Stimulated activated CD8-positive, alpha-beta memory T cell treated with anti-CD3 and anti-CD28 coated beads, Interleukin-2, amount 100 ng/mL, for 1 hour (primary cell): ENCODE measurements at regions not wholly inside any gene's neighbourhood (a gene's known extent, or its start where the extent isn't known, plus 50 kb on each side); places are given as distances from the start of the nearest gene placed in this dataset.

ENCODE experiments used
- DNase-seq, 2 donors: peaks; one replicate each; pipeline ENCODE4 v3.0.0-alpha.2; 2020; ENCODE audit warnings: low read depth in 2 of 2

DNA sequence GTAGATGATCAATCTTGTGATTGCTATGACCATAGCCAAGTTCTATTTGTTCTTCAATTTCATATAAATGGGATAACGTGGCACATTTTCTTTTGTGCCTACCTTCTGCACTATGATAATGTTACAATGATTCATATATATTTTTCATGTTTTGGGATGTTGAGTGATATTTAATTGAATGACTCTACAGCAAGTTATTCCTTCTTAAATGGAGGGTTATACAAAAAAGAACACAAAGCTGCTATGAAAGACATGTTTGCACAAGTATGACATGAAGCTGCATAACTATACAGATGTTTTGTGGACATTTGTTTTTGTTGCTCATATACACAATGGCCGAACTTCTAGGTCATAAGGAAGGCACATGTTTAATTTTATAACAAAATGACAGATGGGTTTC is 356.2 kb downstream of the CBLN2 start:
- DNase-seq = no peak

DNA sequence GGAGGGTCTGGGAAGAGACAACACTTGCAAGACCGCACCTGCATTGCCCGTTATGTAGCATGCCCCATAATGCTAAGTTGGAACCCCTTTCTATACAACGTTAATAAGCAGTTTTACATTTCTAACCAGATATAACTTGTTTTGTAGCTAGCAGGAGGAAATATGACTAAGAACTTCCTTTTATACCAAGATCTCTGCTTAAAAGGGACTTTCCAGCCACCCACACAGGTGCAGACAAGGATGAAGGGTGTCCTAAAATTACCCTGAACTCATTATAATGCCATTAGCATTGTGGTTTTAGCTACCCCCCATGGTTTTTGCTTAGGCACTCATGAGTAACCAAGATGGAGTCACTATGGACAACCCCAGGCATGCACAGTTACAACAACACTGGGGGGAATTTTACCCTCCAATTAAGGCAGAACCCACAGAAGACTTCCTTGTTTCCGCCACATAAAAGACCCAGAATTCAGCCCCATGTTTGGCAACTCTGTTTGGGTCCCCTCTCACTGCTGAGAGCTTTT is 362.8 kb downstream of the CBLN2 start:
- no peak for DNase-seq

- no peak for DNase-seq
These were observed 363.5 kb downstream of the CBLN2 start for GRCh38 chr18:72180689-72181088.

- no peak for DNase-seq
These were observed 369.0 kb downstream of the CBLN2 start for GRCh38 chr18:72174972-72175649.

DNA sequence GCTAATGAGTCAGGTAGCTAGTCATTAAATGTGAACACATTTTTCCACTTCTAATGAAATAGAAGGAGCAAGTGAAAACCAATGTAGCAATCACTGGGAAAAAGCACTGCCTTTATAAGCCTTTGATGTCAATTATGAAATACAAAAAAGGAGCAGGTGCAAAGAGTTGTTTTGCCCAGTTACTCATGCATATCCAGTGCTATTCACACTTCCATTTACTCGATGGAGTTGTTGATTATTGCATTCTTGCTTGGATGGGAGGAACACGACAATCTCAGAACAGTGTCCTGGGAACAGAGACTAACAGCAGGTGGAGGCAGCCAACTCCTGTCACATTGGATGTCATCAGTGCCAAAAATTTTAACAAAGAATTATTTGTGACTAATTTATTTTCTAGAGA is 372.5 kb downstream of the CBLN2 start:
- DNase-seq = no peak

DNA sequence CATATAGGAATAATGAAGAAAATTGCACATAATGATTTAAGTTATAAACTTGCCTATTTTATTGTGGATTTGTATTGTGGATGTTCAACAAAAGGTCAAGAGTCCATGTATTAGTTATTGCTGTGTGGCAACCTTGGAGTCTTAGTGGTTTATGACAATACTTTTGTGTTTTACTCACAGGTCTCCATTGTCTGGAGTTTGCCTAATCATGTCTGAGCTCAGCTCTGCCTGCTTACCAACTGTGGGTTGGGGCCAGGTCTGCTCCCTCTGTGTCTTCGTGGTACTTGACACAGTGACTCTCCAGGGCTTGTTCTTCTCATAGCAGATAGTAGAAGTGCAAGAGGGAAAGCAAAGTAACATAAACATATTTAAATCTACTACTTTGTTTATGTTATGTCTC is 382.5 kb downstream of the CBLN2 start:
- no peak for DNase-seq

- DNase-seq = no peak
These were observed 383.4 kb downstream of the CBLN2 start for GRCh38 chr18:72160510-72161445.

- no peak for DNase-seq
These were observed 388.8 kb downstream of the CBLN2 start for GRCh38 chr18:72155327-72155726.

DNA sequence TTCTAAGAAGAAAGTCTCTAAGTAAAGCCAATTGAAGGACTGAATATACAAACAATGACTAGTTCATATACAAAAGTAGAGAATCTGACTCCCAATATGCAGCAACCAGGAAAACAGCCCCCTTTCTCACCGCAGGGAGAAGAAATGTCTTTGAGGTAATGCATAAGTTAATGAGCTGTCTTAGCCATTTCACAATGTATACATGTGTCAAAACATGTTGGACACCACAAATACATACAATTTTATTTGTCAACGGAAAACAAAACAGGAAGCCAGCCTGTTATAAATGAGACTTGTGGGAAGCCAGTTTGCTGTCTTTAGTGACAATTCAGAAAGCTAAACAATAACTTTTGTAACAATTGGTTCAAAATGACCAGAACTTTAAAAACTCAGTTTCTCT is 389.2 kb downstream of the CBLN2 start:
- DNase-seq = no peak

DNA sequence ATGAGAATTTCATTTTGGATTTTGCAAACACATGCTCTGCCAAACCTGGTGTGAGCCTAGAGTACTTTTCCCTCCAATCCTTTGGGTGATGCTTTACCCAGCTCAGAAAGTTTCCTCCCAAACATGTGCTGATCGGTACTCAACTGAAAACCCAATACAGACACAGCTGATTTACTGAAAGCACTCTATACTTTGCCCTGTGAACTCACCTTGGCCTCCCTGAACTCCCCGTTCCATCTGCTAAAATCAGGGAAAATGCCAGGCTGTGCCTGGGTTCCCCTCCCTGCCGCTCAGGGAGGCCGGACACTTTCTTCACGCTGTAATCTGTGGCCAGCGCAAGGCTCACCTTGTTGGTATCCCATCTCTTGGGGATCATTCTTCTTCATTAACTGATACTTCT is 391.2 kb downstream of the CBLN2 start:
- DNase-seq = no peak

DNA sequence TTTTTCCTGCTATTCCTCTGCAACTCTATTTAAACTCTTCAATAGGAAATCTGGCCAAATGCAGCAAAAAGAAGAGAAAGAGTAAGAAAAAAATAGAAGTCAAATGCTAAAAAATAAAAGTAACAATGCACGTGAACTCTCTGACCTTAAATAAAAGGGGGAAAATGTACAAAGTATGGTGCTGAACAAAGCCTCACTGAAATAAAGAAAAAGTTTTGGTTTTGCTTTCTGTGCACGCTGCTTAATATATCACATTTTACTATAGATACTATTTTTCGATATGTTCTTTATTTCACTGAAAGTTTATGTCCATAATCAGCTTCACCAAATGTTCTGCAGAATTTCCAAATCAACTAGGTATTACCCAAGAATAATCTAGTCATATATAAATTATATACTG is 396.3 kb downstream of the CBLN2 start:
- no peak for DNase-seq

DNA sequence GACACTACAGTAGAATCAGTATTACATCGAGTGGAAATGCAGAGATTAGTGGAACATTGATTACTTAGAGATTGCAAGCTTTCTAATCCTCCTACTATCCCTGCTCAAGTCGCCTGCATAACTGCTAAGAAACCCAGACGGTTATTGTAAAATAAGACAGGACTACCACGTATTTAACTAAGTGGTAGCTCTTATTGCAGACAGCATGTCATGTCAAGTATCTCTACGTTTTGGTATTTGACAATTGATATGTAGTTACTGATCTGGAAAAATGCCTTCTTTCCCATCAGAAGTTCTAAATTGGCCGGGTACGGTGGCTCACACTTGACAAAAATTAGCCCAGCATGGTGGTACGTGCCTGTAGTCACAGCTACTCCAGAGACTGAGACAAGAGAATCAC is 404.1 kb downstream of the CBLN2 start:
- no peak for DNase-seq

GRCh38 chr18:72128649-72129048 is 415.5 kb downstream of the CBLN2 start:
- DNase-seq = no peak

DNA sequence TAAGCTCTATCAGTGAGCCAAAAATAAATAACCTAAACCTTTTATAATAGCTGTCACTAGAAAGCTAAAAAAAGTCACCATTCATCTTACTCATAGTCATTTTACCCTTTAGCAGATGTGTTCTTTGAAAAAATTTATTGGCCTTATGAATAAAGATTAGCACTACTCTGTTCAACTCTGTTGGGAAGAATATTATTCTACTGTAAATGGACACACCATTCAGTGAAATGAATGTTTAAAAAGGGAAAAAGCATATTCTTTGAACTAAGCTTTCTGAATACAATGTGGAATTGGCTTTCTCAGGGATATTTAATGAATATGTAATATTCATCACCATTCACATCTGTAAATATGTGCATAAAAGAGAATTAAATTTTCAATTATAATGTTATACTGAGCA is 422.0 kb downstream of the CBLN2 start:
- no peak for DNase-seq

GRCh38 chr18:72119082-72119481 is 425.1 kb downstream of the CBLN2 start:
- no peak for DNase-seq

- DNase-seq = no peak
These were observed 429.1 kb downstream of the CBLN2 start for GRCh38 chr18:72114801-72115594.

DNA sequence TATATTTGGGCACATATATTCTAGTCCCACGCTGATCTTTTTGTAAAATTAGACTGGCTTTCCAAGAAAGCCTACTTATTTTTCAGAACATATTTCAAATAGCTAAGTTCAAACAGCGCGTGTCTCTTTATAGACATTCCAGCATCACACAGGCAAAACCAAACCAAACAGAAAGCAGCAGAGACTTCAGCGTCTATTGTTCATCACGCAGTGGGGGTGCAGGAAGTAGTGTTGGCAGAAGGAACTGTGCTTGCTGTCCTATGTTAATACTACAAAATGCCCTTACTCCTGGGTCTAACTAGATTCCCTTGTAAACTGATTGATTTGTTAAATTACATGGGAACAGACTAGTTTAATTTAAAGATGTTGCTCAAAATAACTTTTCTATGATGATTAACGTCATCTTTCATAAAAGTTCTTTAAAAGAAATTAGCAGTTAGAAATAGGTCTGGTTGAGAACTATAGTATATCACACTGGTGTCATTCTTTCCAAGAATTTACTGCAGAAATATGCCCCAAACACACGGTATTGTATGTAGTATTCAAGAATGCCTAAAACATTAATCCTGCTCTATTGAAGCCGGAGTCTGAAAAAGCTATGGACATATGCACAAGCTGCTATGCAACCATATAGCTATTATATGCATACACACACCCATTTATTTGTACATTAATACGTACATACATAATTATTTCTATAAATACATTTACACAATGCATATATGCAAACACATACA is 436.3 kb downstream of the CBLN2 start:
- no peak for DNase-seq

GRCh38 chr18:72104851-72105250 is 439.3 kb downstream of the CBLN2 start:
- DNase-seq = no peak

DNA sequence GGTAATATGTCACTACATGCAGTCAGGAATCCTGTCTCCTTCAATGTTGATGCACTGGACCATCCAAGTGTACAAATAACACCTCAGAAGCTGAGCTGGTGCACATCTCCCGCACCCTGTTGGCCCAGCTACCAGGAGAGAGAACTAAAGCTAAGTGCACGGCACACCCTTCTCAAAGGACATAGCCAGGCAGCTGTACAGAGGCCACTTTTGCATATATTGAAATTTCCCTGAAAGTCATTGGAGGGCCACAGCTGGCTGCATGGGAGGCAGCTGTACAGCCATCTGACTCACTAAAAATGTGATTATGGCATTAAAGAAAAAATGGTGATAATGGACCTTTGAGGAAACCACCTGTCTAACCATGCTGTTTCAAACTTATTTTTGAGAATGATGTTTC is 441.7 kb downstream of the CBLN2 start:
- DNase-seq = no peak

- DNase-seq = no peak
These were observed 443.6 kb downstream of the CBLN2 start for GRCh38 chr18:72100465-72101004.

- DNase-seq = no peak
These were observed 452.8 kb downstream of the CBLN2 start for GRCh38 chr18:72091369-72091768.
